ENCODE measurements at regions not wholly inside any gene's neighbourhood (a gene's known extent, or its start where the extent isn't known, plus 50 kb on each side); places are given as distances from the start of the nearest gene placed in this dataset.

- no peak for DNase-seq
Observed at GRCh38 chr9:91141407-91141965, 220.2 kb downstream of the AUH start.

- DNase-seq: no peak
Observed at GRCh38 chr9:91143162-91143561, 218.6 kb downstream of the AUH start.

GRCh38 chr9:91143642-91144041, 218.1 kb downstream of the AUH start:
- no peak for DNase-seq

GRCh38 chr9:91144769-91145168, 216.9 kb downstream of the AUH start:
- no peak for DNase-seq

GRCh38 chr9:91145496-91145895, 216.2 kb downstream of the AUH start:
- no peak for DNase-seq

- no peak for DNase-seq
Observed at GRCh38 chr9:91146391-91147019, 215.2 kb downstream of the AUH start.

- DNase-seq: no peak
Observed at GRCh38 chr9:91147079-91147708, 214.5 kb downstream of the AUH start.

- no peak for DNase-seq
Observed at GRCh38 chr9:91148306-91148705, 213.4 kb downstream of the AUH start.

- DNase-seq: no peak
Observed at GRCh38 chr9:91150273-91150997, 211.3 kb downstream of the AUH start.

GRCh38 chr9:91150998-91151717, 210.6 kb downstream of the AUH start:
- no peak for DNase-seq

- DNase-seq: no peak
Observed at GRCh38 chr9:91151718-91152095, 210.0 kb downstream of the AUH start.

- DNase-seq: no peak
Observed at GRCh38 chr9:91154686-91155085, 207.0 kb downstream of the AUH start.

- no peak for DNase-seq
Observed at GRCh38 chr9:91155181-91155580, 206.5 kb downstream of the AUH start.

GRCh38 chr9:91155746-91156376, 205.9 kb downstream of the AUH start:
- DNase-seq: no peak

GRCh38 chr9:91156451-91157234, 205.1 kb downstream of the AUH start:
- DNase-seq: no peak

- no peak for DNase-seq
Observed at GRCh38 chr9:91157883-91158282, 203.8 kb downstream of the AUH start.

GRCh38 chr9:91158286-91158685, 203.4 kb downstream of the AUH start:
- no peak for DNase-seq

GRCh38 chr9:91158946-91159345, 202.8 kb downstream of the AUH start:
- DNase-seq: no peak

GRCh38 chr9:91159664-91160121, 202.0 kb downstream of the AUH start:
- DNase-seq: no peak

GRCh38 chr9:91160181-91160580, 201.5 kb downstream of the AUH start:
- DNase-seq: no peak

GRCh38 chr9:91160599-91161464, 200.9 kb downstream of the AUH start:
- no peak for DNase-seq

All from activated naive CD4-positive, alpha-beta T cell treated with anti-CD3 and anti-CD28 coated beads, Interleukin-2, amount 50 U/mL, for 16 hours (primary cell).